HG03175 (cell line): ENCODE measurements at regions not wholly inside any gene's neighbourhood (a gene's known extent, or its start where the extent isn't known, plus 50 kb on each side); places are given as distances from the start of the nearest gene placed in this dataset.
"Not testable (repeated sequence)": the region's sequence is repeated elsewhere in the genome, so short reads cannot be mapped to it uniquely, and the experiment has no call there.

Experiments used
- ATAC-seq: cut with Tn5 transposase; IDR thresholded peaks from one replicate; pipeline ENCODE4 v1.9.1; 2021; ENCODE audit warnings: mild to moderate bottlenecking, moderate library complexity; ENCODE audit not compliant: unreplicated experiment

GRCh38 chr12:90710711-90711110, 244.3 kb downstream of the CCER1 start:
- ATAC-seq, result no peak

DNA sequence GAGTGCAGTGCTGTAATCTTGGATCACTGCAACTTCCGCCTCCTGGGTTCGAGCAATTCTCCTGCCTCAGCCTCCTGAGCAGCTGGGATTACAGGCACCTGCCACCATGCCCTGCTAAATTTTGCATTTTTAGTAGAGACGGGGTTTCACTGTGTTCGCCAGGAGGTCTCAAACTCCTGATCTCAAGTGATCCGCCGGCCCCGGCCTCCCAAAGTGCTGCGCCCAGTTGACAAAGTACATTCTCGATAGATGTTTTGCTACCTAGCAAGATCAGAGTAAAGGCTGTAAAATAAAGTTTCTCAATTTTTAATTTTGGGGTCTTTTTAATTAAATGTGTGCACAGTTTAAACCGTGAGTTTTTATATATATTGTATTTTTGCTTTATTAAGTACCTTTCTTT, 248.9 kb downstream of the CCER1 start:
- no peak for ATAC-seq

DNA sequence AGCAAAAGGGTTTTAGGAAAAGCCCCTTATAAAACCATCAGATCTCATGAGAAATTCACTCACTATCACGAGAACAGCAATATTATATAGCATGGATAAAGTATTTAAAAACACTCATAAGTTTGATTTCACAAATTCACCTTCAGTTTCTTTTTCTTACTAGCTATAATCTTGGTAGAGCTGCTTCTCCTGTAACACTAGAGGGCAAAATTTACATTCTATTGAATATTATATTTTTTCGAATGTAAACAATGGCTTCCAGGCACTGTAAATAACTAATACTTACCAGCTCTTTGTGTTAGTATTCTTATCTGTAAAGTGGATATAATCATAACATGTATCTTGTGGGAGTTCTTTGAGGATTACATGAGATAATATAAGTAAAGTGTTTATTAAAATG, 259.6 kb downstream of the CCER1 start:
- no peak for ATAC-seq

DNA sequence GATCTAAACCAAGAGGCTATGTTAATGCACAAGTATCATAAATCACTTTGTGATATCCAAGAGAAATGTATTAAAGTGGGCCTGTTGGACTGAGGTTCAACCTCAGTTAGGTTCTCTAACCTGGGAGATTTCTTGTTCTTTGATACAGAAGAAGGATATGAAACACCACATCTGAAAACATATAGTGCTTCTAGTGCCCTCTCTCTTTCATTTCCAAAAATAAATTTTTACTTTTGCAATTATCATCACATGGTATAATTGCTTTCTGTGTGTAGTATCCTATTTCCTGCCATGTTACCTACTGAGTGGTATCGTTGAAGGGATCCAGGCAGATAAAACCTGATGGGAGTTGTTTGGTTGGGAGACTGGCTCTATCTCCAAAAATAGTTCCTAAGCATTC, 264.9 kb downstream of the CCER1 start:
- no peak for ATAC-seq

- ATAC-seq, result not testable (repeated sequence)
Observed at GRCh38 chr12:90687682-90688081, 267.3 kb downstream of the CCER1 start.

- ATAC-seq, result no peak
Observed at GRCh38 chr12:90683871-90684270, 271.1 kb downstream of the CCER1 start.

DNA sequence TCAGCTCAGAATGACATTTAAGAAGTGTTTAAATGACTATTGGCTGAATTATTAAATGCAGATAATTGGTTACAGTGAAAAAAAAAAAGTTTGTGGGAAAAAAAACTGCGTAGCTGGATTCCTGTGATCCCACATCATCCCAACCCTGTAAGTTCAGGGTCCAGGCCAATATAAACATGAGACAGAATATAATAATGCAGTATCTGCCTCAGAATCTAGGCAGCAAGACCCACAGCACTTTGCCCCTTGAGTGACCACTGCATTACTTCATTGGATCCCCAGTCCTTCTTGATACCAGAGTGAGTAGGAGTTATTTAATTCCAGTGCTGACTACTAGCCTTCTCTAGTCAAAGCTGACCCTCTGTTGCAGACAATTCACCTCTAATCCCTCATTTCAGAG, 272.6 kb downstream of the CCER1 start:
- no peak for ATAC-seq

- no peak for ATAC-seq
Observed at GRCh38 chr12:90679674-90680073, 275.3 kb downstream of the CCER1 start.

GRCh38 chr12:90677552-90677951, 277.4 kb downstream of the CCER1 start:
- ATAC-seq, result no peak

GRCh38 chr12:90677055-90677454, 277.9 kb downstream of the CCER1 start:
- ATAC-seq, result no peak

DNA sequence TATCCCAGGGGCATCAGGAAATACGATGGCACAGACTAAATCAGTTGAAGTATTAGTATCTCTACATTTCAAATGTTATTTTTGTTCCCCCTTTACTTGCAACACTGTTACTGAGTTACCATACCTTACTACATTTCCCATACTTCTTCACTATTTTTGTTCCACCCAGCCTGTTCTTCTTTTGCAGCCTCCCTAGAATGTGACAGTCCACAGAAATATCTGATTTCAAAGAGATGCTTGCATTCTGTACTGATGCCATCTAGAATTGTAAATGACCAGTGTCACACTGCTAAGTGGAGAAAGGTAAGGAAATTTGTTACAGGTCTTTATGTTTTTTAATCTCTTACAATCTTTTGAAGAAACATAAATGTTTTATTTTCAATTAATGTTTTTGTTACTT, 279.9 kb downstream of the CCER1 start:
- no peak for ATAC-seq

- no peak for ATAC-seq
Observed at GRCh38 chr12:90672081-90672480, 282.9 kb downstream of the CCER1 start.

- ATAC-seq, result not testable (repeated sequence)
Observed at GRCh38 chr12:90663949-90664348, 291.0 kb downstream of the CCER1 start.

GRCh38 chr12:90659060-90659459, 295.9 kb downstream of the CCER1 start:
- ATAC-seq, result no peak

- no peak for ATAC-seq
Observed at GRCh38 chr12:90653040-90653439, 301.9 kb downstream of the CCER1 start.

- no peak for ATAC-seq
Observed at GRCh38 chr12:90652280-90652679, 302.7 kb downstream of the CCER1 start.

DNA sequence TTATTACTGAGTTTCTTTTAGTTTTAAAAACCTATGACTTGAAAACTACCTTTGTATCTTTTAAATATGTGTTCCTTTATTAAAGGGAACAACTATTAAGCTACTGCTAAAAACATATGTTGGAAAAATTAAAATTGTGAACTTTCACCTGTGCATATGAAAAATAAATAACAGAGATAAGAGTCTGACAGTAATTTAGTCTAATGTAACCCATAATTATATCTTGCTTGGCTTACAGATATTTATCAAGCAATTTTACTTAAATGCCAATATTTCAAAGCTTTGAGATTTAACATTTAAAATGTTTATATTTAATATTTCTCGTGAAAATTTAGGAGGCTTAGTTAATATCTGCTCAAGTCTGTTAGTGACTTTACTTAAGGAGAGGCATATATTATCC, 309.8 kb downstream of the CCER1 start:
- no peak for ATAC-seq

DNA sequence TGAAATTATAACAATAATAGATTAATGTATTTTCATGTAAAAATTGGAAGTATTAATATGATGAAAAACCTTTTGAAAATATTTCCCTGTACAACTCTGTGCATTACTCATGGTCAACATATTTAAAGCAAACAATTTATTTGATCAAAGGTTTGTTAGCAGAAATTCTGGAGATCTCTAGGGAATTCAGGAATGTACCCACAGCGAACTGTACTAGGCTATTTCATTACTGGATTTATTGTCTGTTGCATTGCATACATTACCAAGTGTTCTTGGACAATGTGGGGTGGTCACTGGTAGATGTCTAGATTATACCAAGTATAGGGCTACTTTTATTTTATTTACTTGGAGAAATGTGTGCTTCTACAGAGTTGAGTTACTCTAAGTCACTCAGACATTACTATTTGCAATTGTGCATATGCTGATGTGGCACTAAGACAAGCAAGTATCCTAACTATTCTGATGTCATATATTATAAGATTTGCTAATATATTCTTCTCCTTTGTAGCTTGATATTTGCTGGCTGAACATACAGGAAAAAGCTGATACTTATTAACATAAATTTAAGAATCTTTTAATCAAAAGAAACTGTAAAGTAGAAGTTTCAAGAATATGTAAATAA, 323.3 kb downstream of the CCER1 start:
- no peak for ATAC-seq

- ATAC-seq, result no peak
Observed at GRCh38 chr12:90630006-90630405, 325.0 kb downstream of the CCER1 start.

- no peak for ATAC-seq
Observed at GRCh38 chr12:90628213-90628612, 326.8 kb downstream of the CCER1 start.

DNA sequence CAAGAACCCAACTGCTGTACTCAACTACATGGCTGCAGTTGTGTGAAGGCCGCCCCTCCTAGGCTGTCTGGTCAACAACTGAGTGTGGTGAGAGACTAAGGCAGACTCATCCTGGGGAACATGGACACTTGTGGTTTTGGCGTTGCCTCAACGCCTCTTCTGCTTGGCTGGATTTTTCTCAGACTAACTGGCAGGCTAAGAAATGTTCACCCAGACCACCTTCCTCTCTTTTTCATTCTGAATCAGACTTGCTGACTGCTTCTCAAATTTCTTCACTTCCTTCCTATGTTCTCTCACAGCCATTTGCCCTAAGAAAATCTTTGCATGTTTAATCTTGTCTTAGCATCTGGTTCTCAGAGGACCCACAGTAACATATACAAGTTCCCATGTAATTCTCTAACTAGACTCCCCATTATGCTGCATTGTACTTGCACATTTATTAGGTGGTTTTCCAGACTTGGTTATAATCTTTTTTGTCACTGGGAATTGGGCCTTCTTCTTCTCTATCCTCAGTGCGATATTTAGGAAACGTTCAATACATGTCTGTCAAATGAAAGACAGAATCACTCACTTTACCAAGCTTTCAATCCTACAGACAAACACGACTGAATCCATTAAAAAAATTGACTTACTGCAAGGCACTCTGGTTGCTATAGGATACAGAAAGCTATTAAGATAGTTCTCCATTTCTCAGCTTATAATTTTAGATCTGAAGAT, 327.6 kb downstream of the CCER1 start:
- no peak for ATAC-seq

DNA sequence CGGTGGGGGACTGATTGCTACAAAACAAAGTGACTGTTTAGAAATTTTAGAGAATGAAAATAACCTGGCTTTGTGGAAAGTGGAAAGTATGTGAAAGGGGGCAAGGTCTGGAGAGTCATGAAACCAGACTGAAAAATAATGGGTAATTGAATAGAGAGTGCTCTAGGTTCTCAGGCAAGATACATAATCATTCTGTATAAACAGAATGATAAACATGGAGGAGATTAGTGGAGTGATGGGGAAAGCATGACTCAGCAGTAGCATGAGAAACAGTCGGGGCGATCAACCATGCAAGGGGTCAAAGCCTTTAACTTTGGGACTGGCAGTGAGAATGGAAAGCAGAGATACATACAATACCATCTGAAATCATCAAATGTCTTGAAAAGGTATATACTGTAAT, 332.5 kb downstream of the CCER1 start:
- no peak for ATAC-seq

- ATAC-seq, result no peak
Observed at GRCh38 chr12:90621927-90622326, 333.0 kb downstream of the CCER1 start.
